Stimulated activated CD8-positive, alpha-beta memory T cell treated with anti-CD3 and anti-CD28 coated beads, Interleukin-12 subunit alpha, Interleukin-12 subunit beta, amount 100 ng/mL, for 24 hours (primary cell): ENCODE measurements at regions not wholly inside any gene's neighbourhood (a gene's known extent, or its start where the extent isn't known, plus 50 kb on each side); places are given as distances from the start of the nearest gene placed in this dataset.

Experiments used
- DNase-seq: peaks from one replicate; pipeline ENCODE4 v3.0.0-alpha.2; 2020; ENCODE audit errors: extremely low read depth

DNA sequence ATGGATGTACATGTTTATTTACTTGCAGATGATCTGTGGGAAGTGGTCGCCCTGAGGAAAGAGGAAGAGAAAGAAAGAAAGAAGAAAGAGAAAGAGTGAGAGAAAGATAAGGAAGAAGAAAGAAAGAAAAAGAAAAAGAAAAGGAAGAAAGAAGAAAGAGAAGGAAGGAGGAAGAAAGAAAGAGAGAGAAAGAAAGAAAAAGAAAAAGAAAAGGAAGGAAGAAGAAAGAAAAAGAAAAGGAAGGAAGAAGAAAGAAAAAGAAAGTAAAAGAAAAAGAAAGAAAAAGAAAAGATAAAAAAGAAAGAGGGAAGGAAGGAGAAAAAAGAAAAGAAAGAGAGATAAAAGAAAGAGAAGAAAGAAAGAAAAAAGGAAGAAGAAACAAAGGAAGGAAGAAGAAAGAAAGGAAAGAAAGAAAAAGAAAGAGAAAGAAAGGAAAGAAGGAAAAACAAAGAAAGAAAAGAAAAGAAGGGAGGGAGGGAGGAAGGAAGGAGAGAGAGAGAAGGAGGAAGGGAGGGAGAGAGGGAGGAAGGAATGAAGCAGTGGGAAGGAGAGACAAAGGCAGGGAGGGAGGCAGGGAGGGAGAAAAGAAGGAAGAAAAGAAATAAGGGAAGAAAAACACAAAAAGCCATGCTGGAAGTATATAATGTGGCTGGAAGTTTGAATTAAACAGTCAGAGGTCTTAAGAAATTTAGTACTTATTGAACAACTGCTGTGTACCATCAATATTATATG lies 976.6 kb downstream of the FAM181B start:
- no peak for DNase-seq

DNA sequence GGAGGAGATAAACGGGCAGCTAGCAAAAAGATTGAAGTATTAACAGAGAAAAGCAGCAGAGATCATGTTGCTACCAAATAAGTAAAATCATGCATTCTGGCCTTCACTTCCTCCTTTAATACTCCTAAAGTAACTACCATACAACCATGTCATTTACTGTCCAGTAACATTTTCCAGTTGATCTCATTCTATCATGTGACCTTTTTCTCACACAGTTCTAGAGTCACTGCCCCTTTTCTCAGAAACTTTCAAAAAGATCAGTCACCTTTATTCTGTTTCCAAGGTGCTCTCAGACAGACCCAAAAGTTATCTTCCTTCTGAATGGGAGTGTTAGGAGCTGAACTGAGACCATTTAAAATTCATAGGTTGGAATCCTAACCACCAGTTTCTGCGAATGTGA lies 984.4 kb downstream of the FAM181B start:
- DNase-seq = no peak

DNA sequence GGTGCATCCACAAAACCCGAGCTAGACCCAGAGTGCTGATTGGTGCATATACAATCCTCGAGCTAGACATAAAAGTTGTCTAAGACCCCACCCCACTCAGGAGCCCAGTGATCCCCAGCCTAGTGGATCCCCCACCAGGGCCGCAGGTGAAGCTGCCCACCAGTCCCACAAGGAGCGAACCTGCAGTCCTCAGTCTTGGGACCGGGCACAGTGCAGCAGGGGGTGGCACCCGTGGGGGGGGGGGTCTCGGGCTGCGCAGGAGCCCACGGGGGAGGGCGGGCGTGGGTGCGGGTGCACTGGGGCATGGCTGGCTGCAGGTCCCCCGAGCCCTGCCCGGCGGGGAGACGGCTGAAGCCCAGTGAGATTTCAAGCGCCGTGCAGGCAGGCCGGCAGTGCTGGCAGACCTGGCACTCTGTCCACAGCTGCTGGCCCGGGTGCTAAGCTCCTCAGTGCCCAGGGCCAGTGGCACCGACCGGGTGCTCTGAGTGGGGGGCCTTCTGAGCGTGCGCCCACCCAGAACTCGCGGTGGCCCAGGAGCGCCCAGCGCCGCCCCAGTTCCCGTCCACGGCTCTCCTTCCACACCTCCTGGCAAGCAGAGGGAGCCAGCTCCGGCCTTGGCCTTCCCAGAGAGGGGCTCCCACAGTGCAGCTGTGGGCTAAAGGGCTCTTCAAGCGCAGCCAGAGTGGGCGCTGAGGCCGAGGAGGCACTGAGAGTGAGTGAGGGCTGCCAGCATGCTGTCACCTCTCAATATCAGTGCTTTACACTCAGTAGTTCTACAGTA lies 989.1 kb downstream of the FAM181B start:
- no peak for DNase-seq

DNA sequence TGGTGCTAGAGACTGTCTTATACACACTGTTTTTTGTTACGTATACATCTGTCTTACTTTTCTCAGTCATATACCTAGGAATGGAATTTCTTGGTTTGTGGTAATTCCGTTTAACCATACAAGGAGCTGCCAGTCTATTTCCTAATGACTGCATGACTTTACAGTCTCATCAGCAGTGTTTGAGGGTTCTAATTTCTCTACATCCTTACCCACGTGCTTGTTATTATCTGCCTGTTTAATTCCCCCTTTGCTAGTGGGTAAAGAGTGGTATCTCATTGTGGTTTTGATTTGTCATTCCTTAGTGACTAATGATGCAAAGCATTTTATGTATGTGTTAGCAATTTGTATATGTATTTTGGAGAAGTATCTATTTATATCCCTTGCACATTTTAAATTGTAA lies 1008.0 kb downstream of the FAM181B start:
- no peak for DNase-seq

DNA sequence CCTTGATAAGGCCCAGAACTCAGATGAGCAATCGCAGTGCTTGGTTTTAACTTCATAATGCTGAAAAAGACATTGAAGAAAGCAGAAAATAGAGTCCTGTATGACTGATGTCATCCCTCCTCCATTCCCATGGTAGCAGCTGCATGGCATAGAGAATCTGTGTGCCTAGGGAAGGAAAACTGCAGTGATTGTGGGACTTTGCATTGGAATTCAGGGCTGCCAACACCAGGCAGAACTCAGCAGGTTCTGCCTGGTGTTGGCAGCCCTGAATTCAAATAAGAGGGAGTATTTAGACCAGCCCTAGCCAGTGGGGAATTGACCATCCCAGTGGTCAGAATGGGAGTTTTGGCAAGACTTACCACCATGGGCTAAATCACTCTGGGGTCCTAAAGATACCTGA lies 1016.0 kb downstream of the FAM181B start:
- no peak for DNase-seq

DNA sequence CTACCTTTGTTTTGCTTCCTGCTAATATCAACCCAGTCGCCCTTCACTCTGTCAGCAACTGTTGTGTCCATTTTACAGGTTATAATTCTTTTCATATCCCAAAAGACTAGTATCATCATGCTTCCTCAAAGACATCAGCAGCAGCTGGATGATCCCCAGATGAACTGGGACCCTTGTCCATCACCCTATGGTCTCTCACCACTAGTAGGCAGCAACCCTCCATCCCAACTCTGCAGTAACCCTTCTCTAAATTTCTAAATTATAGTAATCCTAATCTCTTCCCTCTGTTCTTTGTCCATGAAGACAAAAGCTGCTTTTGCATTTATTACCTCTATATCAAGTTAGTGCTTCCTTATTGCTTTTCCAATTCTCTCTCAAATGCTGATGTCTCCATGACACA lies 1025.8 kb downstream of the FAM181B start:
- DNase-seq = no peak

DNA sequence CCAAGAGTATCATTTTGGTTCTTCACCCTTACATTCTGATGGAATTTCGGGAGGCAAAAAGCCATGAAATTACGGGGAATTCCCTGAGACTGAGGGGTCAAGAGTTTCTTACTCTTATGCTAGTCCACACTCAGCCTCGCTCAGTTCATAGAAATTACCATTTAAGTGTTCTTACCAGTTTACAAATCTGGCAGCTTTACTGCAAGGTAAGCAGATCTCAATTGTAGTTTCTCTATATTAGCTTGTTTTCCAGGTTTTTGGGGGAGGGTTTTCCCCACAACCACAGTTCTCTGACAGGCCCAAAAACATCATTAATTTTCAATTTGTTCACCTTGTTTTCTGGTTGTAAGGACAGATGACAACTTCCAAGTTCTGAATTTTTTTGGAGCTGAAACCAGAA lies 1028.4 kb downstream of the FAM181B start:
- no peak for DNase-seq

DNA sequence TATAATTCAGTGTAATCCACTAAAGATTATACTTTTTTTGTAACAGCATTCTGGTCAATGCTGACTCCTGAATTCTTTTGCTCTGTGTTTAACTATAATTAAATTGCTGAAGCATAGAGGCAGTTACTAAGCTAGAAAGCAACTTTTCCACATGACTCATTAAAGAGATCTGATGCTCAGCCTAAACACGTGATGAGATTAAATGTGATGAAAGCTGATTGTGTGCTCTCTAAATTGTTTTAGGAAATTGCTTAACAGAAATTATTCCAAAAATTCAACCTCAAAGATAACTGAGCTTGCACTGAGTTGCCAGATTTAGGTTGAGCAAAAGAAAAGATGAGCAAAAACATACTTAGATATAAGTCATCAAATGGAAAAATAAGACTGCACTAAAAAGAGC lies 1033.6 kb downstream of the FAM181B start:
- DNase-seq = no peak

DNA sequence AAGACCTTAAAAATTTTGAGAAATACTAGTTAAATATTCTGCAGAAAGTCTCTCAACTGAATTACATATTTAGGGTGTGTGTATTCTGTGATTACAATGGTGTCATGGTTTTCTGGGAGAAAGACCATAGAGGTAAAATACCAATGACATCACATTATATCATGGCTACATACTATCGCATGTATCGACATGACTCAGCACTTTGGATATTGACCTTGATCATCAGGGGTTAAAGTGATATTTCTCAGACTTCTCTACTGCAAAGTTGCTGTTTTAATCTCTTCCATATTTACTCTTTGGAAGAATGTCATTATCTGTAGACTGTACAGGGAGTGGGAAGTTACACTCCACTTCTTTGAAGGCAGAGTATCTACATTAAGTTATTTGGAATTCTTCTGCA lies 1046.6 kb downstream of the FAM181B start:
- DNase-seq = no peak

DNA sequence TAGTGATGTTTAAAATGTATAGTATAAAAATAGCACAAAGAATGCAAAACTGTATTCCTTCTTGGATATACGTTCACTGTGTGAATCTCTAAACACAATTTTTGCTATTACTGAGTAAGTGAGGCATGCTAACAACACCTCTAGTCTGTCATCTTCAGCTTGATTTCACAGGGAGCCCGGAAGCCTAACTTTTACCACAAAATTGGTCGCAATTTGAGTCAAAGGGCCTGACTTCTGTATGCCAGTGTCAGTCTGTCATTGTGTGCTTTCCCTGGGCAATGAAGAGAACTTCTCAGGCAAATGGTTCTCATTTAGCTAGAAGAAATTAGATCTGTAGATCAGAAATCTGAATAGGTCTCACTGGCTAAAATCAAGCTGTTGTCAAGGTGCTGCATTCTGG lies 1059.5 kb downstream of the FAM181B start:
- DNase-seq = no peak

DNA sequence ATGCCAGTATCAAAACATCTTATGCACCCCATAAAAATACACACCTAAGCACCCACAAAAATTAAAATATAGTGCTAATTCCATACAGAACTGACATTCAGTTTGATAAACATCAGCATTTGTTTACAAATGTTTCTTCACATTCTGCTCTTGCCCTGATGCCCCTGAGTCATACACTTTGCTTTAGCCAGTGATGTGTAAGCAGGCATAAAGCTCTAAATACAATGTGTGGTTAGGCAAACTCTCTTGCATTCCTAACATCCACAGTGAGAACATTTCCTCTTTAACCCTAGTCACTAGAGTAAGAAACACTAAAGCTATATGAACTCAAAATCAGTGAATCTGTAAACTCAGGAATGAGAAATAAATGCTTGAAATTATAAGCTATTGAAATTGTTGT lies 1060.7 kb downstream of the FAM181B start:
- DNase-seq = no peak

DNA sequence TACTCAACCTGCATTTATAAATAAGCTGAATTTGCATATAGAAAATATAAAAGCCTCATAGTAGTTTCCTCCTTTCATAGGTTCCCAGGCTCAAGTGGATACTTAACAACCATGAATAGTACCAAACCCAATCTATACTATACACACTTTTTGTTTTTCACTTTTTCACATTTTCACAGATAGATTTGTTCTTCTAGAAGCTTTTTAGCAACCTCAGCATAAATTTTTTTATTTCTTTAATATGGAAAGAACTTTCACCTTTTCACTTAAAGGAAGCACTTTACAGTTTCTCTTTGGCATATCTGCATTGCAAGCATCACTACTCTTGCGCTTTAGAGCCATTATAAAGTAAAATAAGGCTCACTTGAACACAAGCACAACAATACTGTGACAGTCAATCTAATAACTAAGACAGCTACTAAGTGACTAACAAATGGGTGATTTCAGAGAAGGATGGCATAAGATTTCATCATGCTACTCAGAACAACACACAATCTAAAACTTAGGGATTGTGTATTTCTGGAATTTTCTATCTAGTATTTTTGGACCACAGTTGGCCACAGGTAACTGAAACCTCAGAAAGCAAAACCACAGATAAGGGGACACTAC lies 1063.6 kb downstream of the FAM181B start:
- no peak for DNase-seq

DNA sequence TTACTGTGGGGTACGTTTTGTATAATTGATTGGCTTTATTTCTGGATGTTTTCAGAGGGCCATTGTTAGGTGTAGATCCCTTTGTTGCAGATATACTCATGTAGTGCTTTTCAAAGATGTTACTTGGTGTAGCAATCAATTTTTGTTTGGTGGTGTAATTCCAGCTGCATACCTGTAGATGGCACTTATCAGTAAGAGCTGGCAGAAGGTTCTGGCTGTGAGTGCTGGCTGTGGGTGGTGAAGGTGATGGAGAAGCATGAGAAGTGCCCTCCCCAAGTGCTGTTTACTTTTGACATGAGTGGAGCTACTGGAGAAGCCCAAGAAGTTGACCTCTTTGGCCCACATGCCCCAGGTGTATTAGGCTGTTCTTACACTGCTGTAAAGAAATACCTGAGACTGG lies 1074.9 kb downstream of the FAM181B start:
- DNase-seq = no peak

DNA sequence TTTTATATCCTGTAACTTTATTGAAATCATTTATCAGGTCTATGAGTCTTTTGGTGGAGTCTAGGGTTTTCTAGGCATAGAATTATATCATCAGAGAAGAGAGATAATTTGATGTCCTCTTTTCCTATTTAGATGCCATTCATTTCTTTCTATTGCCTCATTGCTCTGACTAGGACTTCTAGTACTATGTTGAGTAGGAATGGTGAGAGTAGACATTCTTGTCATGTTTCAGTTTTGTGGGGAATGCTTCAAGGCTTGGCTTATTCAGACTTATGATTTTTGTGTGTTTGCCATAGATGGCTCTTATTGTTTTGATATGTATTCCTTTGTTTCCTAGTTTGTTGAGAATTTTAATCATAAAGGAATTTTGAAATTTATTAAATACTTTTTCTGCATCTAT lies 1078.3 kb downstream of the FAM181B start:
- no peak for DNase-seq

DNA sequence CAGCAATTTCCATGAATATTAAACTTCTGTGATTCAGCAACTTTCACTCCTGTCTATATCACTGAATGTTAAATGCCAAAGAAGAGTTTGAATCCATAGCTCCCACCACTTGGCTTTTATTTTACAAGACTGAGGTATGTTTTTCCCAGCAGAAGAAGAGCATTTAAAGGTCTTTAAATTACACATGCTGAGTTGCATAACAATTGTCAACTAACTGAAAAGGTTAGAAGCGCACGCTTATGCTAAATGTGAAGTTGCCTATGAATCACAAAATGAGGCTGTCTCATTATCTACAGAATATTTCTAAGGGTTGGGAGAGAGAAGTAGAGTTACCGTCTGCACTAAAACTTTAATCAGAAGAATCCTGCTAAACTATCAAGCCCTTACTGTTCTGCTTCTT lies 1086.3 kb downstream of the FAM181B start:
- no peak for DNase-seq

DNA sequence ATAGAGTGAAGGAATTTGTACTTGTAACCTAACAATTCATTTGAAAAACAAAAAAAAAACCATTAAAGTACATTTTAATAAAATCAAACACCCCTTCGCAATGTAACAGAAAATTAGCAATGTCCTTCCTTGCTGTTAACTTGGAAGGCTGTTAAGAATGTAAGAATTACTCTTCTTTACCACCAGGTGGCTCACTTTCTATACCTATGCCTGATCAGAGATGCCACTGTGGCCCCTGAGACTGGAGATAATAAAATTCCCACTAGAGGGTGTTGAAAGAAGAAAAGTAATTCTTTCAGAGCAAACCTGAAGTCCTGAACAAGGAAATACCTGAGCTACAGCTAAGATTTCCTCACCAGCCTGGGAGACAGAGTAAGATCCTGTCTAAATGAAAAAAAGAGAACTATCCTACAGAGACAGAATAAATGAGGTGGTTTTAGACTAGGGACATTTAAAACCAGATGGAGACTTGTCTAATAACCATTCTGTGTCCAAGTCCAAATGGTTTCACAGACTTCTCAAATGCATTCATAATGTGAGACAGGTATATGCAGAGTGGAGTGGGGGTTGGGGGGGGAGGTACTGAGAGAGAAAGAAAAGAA lies 1089.3 kb downstream of the FAM181B start:
- no peak for DNase-seq

DNA sequence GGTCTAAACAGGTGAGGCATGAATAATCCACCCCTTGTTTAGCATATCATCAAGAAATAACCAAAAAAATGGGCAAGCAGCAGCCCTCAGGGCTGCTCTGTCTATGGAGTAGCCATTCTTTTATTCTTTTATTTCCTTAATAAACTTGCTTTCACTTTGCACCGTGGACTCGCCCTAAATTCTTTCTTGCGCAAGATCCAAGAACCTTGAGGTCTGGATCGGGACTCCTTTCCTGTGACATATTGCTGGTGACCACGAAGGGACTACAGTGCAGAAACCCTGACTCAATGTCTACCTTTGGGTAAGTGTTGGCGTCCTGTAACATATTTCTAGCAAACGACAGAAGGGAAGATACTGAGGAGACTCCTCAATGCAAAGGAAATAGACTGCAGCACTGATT lies 1099.2 kb downstream of the FAM181B start:
- no peak for DNase-seq

DNA sequence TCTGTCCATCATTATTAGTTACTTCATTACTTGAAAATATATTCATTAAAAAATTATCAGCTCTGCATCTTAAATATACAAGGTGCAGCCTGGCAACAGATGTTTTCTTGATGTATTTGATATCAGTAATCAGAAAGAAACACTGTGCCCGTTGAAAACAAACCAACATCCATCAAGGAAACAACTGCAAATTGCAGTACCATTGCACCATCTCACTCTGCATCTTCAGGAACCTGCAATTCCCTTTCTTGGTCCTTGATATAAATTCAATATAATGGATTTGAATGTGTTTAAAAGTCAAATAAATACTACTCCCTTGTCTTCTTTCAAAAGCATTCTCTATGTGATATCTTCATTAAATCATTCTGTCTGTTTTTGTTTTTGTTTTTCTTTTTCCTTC lies 1131.2 kb downstream of the FAM181B start:
- DNase-seq = no peak

DNA sequence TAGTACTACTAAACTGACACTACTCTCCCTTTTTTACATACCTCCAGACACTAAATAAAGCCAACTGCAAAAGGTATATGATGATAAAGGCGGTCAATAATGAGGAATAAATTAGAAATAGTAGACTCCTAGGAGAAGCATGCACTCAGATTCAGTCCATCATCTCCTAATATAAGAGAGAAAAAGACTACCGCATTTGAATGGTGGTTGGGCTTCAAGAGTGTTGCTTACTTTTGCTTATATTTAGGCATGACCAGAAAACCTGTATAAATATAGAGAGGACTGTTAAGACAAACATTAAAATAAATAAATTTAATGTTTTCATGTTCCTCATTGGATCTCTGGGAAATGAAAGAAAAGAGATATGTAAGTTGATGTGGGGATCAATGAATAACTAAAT lies 1137.0 kb downstream of the FAM181B start:
- DNase-seq = no peak

DNA sequence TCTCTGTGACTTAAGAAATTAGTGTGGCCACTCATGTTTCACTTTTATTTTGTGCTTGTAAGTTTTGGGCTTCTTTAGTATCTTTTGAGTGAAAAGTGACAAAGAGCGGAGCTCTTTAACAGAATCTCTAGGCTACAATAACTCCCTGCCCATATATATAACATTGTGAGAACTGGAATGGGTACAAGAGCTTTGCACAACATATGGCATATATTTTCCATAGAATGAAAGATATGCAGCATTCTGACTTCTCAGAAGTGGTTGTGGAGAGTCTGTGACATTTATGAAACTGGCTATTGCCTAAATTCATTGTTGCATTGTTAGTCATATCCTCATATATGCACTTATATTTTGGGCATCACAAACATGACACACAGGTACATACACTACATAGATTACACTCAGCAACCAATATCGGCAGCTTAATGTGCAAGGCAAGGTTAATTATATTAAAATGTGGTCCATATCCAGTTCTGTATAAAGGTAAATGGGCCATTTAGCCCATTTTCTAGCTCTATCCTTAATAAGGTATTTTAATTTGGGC lies 1148.2 kb downstream of the FAM181B start:
- DNase-seq = no peak

DNA sequence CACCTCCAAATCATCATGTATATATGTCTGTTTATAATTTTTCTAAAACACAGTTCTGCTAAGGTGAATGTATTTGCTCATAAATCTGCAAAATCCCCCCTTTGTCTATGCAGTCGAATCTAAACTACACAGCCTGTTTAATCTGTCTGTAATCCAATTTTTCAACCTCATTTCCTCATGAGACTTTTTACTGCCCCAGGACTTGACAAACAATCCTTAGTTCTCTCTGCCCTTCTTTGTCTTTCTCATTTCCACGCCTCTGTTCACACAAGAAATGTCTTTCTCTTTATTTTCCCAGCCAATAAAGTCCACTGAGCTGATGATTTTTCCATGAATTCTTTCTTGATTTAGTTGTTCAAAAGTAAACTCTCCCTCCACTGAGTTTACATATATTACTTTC lies 1154.3 kb downstream of the FAM181B start:
- DNase-seq = no peak

DNA sequence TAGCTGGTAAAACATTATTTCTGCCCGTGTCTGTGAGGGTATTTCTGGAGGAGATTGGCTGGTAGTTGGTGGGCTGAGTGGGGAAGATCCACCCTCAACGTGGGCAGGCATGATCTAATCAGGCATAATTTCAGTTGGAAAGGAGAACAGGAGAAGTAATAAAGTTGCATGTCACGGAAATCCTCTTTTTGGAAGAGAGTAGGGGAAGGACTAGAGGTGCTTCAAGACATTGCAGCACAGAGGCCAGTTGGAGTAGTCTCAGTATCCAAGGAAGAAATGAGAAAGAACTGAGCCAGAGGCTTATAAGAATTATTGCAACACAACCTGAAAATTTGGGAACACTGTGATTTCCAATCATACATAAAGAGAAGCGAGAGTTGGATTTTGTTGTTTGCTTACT lies 1155.1 kb downstream of the FAM181B start:
- no peak for DNase-seq
